IMR-90 (cell line): ENCODE measurements at regions not wholly inside any gene's neighbourhood (a gene's known extent, or its start where the extent isn't known, plus 50 kb on each side); places are given as distances from the start of the nearest gene placed in this dataset.

Experiments used
- ATAC-seq: fragments of 200-7000 bp; cut with Tn5 transposase; 2 replicates; pipeline ENCODE4 v1.9.1; 2020; ENCODE audit warnings: low read depth, mild to moderate bottlenecking, moderate library complexity
- BruUV-seq: library from RNA; stranded (reverse); fragments of 400-500 nt; replicated peaks from 2 replicates; lab custom pipeline; 2021; lab: Mats Ljungman, UMichigan
- CTCF ChIA-PET: fragments of 300-600 bp; formaldehyde crosslinking; extraction: SDS; loops from one replicate; lab custom pipeline; 2021; ENCODE audit warnings: antibody characterized with exemption; lab: Yijun Ruan, JAX
- POLR2A ChIA-PET: fragments of 300-600 bp; sonication (Branson Sonifier 250); formaldehyde crosslinking; loops from one replicate; lab custom pipeline; 2022; ENCODE audit warnings: antibody characterized with exemption; ENCODE audit not compliant: unreplicated experiment; lab: Charles Lee
- DNase-seq: peaks from one replicate; pipeline ENCODE4 v3.0.0; 2013
- H2AFZ ChIP-seq: replicated peaks from 2 replicates; pipeline ENCODE3; 2013; ENCODE audit warnings: low read length, mild to moderate bottlenecking; ENCODE audit not compliant: poor library complexity
- H2AK5ac ChIP-seq: 2 replicates; pipeline ENCODE4 v1.6.1; 2013; ENCODE audit warnings: low read depth, low read length, inconsistent platforms
- H2AK9ac ChIP-seq: replicated peaks from 2 replicates; pipeline ENCODE3; 2013; ENCODE audit warnings: mild to moderate bottlenecking, low read depth, low read length, moderate library complexity; ENCODE audit not compliant: poor library complexity
- H2BK120ac ChIP-seq: 2 replicates; pipeline ENCODE4 v1.6.1; 2013; ENCODE audit warnings: low read depth, low read length, inconsistent platforms
- H2BK15ac ChIP-seq: 3 replicates; pipeline ENCODE4 v1.6.1; 2013; ENCODE audit warnings: low read depth, low read length, inconsistent platforms
- H2BK20ac ChIP-seq: 2 replicates; pipeline ENCODE4 v1.6.1; 2013; ENCODE audit warnings: low read depth, mild to moderate bottlenecking, inconsistent platforms, low read length, moderate library complexity
- H2BK5ac ChIP-seq: 2 replicates; pipeline ENCODE4 v1.6.1; 2013; ENCODE audit warnings: mild to moderate bottlenecking, low read depth, low read length, inconsistent platforms; ENCODE audit not compliant: poor library complexity, severe bottlenecking
- H3K14ac ChIP-seq: replicated peaks from 2 replicates; pipeline ENCODE4 v1.6.1; 2013; ENCODE audit warnings: low read depth, low read length, inconsistent platforms
- H3K18ac ChIP-seq: 2 replicates; pipeline ENCODE4 v1.6.1; 2013; ENCODE audit warnings: low read depth, low read length, control low read depth
- H3K23ac ChIP-seq: 2 replicates; pipeline ENCODE4 v1.6.1; 2013; ENCODE audit warnings: low read depth, low read length, inconsistent platforms
- H3K27ac ChIP-seq: 2 replicates; pipeline ENCODE4 v1.5.1; 2013; ENCODE audit warnings: mild to moderate bottlenecking, control low read depth, low read length; ENCODE audit not compliant: insufficient read depth
- H3K27me3 ChIP-seq: 2 replicates; pipeline ENCODE4 v1.6.1; 2013; ENCODE audit warnings: low read length; ENCODE audit not compliant: control insufficient read depth, insufficient read depth
- H3K36me3 ChIP-seq: 2 replicates; pipeline ENCODE4 v1.6.1; 2013; ENCODE audit warnings: low read length, mixed read lengths; ENCODE audit not compliant: control insufficient read depth, insufficient read depth
- H3K4ac ChIP-seq: 2 replicates; pipeline ENCODE4 v1.6.1; 2013; ENCODE audit warnings: low read depth, low read length, inconsistent platforms
- H3K4me1 ChIP-seq: 2 replicates; pipeline ENCODE4 v1.6.1; 2013; ENCODE audit warnings: low read length, mixed read lengths; ENCODE audit not compliant: control insufficient read depth, insufficient read depth
- H3K4me2 ChIP-seq: 2 replicates; pipeline ENCODE4 v1.6.1; 2013; ENCODE audit warnings: low read depth, mild to moderate bottlenecking, control low read depth, low read length, moderate library complexity
- H3K4me3 ChIP-seq: 2 replicates; pipeline ENCODE4 v1.5.1; 2013; ENCODE audit warnings: low read depth, mild to moderate bottlenecking, control low read depth, low read length, moderate library complexity; ENCODE audit not compliant: insufficient read depth
- H3K56ac ChIP-seq: 2 replicates; pipeline ENCODE4 v1.6.1; 2013; ENCODE audit warnings: low read length, inconsistent platforms; ENCODE audit not compliant: insufficient read depth; ENCODE audit errors: extremely low read depth
- H3K79me1 ChIP-seq, 2 experiments: 2 replicates each; pipeline ENCODE4 v1.6.1; 2013; ENCODE audit warnings: low read length in 2 of 2, inconsistent platforms in 1 of 2, low read depth in 1 of 2
- H3K9ac ChIP-seq: 2 replicates; pipeline ENCODE4 v1.6.1; 2013; ENCODE audit warnings: low read depth, low read length, control low read depth
- H3K9me1 ChIP-seq: 2 replicates; pipeline ENCODE4 v1.6.1; 2013; ENCODE audit warnings: low read length, inconsistent platforms; ENCODE audit not compliant: insufficient read depth
- H3K9me3 ChIP-seq: 2 replicates; pipeline ENCODE4 v1.6.1; 2013; ENCODE audit warnings: low read length; ENCODE audit not compliant: control insufficient read depth, insufficient read depth
- H4K20me1 ChIP-seq: 2 replicates; pipeline ENCODE4 v1.6.1; 2013; ENCODE audit warnings: low read length, inconsistent platforms; ENCODE audit not compliant: insufficient read depth
- H4K5ac ChIP-seq: 2 replicates; pipeline ENCODE4 v1.6.1; 2013; ENCODE audit warnings: mild to moderate bottlenecking, low read depth, low read length, control low read depth
- H4K8ac ChIP-seq, 2 experiments: 2 replicates each; pipeline ENCODE4 v1.6.1; 2013; ENCODE audit warnings: low read depth in 2 of 2, low read length in 2 of 2, control low read depth in 1 of 2, inconsistent platforms in 1 of 2
- H4K91ac ChIP-seq: 2 replicates; pipeline ENCODE4 v1.6.1; 2013; ENCODE audit warnings: low read depth, low read length, inconsistent platforms; ENCODE audit not compliant: insufficient read depth
- FOS ChIP-seq: fragments of 150-350 bp; IDR thresholded peaks from 2 replicates; pipeline ENCODE4 v1.6.1; 2016; ENCODE audit warnings: low read depth, low read length
- POLR2A ChIP-seq: IDR thresholded peaks from 2 replicates; pipeline ENCODE4 v1.6.1; 2012; ENCODE audit warnings: mild to moderate bottlenecking, low read depth, low read length
- WGBS, 2 experiments: methylation state at CpG; one replicate each; pipeline versions ENCODE4 v1.1.5 to v1.1.7; 2013; ENCODE audit warnings: missing lambda C conversion rate in 2 of 2; ENCODE audit not compliant: insufficient read length in 1 of 2; ENCODE audit errors: extremely low coverage in 2 of 2; 5-methylcytosine and 5-hydroxymethylcytosine counted together
- dilution Hi-C: fragments of 300-500 bp; cut with HindIII; formaldehyde crosslinking; loops from one replicate; pipeline ENCODE4 v1.14.3; 2018; ENCODE audit warnings: low sequenced_read_pairs; ENCODE audit not compliant: unreplicated experiment
- in situ Hi-C: fragments of 300-500 bp; cut with MboI; formaldehyde crosslinking; loops from 3 replicates; pipeline ENCODE4 v1.14.3; 2019; ENCODE audit warnings: low sequenced_read_pairs, inconsistent platforms, mixed read lengths
- intact Hi-C: fragments of 100-400 bp; cut with micrococcal nuclease; formaldehyde crosslinking; loops from 2 replicates; pipeline ENCODE4 v1.10.0; 2022

- WGBS, 2 experiments: no CpG with 5 or more reads among the region's 2 CpGs
- Histone ChIP-seq H3K18ac (no peak overlapping the region), H3K27ac (no peak overlapping the region), H3K36me3 (no peaks in the 10 kb centered on the region), H2AFZ (no peak overlapping the region), H3K4me2 (no peak overlapping the region), H3K14ac (no peak overlapping the region), H3K23ac (no peak overlapping the region), H4K20me1 (no peaks in the 10 kb centered on the region), H2BK5ac (no peak overlapping the region), H3K9ac (no peak overlapping the region), H3K79me1 (no peaks in the 10 kb centered on the region), H3K4ac (no peak overlapping the region), H2BK120ac (no peak overlapping the region), H3K56ac (no peak overlapping the region), H4K91ac (no peak overlapping the region), H4K5ac (no peak overlapping the region), H2AK5ac (no peak overlapping the region), H3K27me3 (no peaks in the 10 kb centered on the region), H2AK9ac (no peak overlapping the region), H4K8ac (no peak overlapping the region), H3K4me1 (no peaks in the 10 kb centered on the region), H3K4me3 (no peak overlapping the region), H2BK15ac (no peak overlapping the region), H2BK20ac (no peak overlapping the region), H3K9me3 (no peaks in the 10 kb centered on the region), H3K9me1 (no peaks in the 10 kb centered on the region)
- no peak for DNase-seq
- TF ChIP-seq FOS (no peak), POLR2A (no peak)
- no TSS peak for BruUV-seq
- ChIA-PET POLR2A (no interaction called here), CTCF (no interaction called here)
- in situ Hi-C loops: no loop called here
- intact Hi-C loops: no loop called here
- ATAC-seq: no peak
- dilution Hi-C loops: no loop called here
These were observed 186.2 kb upstream of the GJE1 start for GRCh38 chr6:141946502-141946901.
